Transverse colon (tissue), 4 donors: ENCODE measurements at regions not wholly inside any gene's neighbourhood (a gene's known extent, or its start where the extent isn't known, plus 50 kb on each side); places are given as distances from the start of the nearest gene placed in this dataset.

ENCODE experiments used
- EP300 ChIP-seq: sonication (generic); formaldehyde crosslinking; IDR thresholded peaks from one replicate; pipeline ENCODE4 v1.6.1; 2017; ENCODE audit warnings: antibody characterized with exemption, low read depth
- POLR2A ChIP-seq: fragments of 450-650 bp; IDR thresholded peaks from one replicate; pipeline ENCODE4 v1.6.1; 2016; ENCODE audit warnings: antibody characterized with exemption, mild to moderate bottlenecking, moderate library complexity
- POLR2AphosphoS5 ChIP-seq, 3 donors: sonication (generic); formaldehyde crosslinking; IDR thresholded peaks; one replicate each; pipeline ENCODE4 v1.6.1; 2016; ENCODE audit warnings: antibody characterized with exemption in 3 of 3
- TF ChIP-seq, protein P1 (sequence below), 5 experiments: fragments of 200-600 bp in 3 of 5; fragments of 450-650 bp in 2 of 5; sonication (generic) in 3 of 5; IDR thresholded peaks; 1 replicate in 2 of 5; 2 replicates in 3 of 5; pipeline ENCODE4 v1.5.1; 2016 to 2017; ENCODE audit warnings: antibody characterized with exemption in 5 of 5, inconsistent platforms in 3 of 5, mild to moderate bottlenecking in 2 of 5, moderate library complexity in 1 of 5

DNA sequence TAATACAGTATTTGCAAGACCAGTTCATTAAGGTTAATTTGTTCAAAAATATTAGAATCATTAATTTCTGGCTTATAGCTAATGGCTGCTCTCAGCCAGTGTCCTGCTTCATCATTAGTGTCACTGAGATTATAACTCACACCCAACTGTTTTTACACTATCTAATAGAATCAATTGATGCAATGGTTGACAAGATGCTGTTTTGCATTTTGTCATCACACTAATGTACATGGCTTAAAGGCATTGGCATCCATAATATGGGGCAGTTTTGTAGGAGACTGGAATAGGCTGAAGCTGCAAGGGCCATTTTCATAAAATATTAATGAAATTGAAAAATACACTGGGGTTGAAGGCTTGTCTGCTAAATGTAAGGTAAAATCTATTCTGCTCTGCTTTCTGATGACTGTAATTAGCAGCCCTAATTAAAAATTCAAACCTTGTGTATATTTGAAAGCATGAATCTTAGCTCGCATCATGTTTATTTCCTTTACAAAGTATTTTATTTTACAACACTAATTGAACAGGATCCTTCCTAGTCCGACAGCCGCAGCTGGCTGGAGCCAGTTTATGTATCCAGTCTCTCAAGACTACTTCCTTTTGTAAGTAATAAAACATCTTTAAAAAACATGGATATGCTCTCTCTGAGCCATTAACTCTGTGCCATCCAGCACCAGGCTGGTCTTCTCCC lies 296.7 kb downstream of the POU4F1 start:
- no peak for TF ChIP-seq POLR2AphosphoS5 (IDR thresholded peaks at IDR 0.05)
- TF ChIP-seq, protein P1, sequence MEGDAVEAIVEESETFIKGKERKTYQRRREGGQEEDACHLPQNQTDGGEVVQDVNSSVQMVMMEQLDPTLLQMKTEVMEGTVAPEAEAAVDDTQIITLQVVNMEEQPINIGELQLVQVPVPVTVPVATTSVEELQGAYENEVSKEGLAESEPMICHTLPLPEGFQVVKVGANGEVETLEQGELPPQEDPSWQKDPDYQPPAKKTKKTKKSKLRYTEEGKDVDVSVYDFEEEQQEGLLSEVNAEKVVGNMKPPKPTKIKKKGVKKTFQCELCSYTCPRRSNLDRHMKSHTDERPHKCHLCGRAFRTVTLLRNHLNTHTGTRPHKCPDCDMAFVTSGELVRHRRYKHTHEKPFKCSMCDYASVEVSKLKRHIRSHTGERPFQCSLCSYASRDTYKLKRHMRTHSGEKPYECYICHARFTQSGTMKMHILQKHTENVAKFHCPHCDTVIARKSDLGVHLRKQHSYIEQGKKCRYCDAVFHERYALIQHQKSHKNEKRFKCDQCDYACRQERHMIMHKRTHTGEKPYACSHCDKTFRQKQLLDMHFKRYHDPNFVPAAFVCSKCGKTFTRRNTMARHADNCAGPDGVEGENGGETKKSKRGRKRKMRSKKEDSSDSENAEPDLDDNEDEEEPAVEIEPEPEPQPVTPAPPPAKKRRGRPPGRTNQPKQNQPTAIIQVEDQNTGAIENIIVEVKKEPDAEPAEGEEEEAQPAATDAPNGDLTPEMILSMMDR (IDR thresholded peaks at IDR 0.05), result no peak
- no peak for TF ChIP-seq EP300
- TF ChIP-seq POLR2A, result no peak
